Stimulated activated CD4-positive, alpha-beta T cell treated with anti-CD3 and anti-CD28 coated beads, Interleukin-4, amount 100 ng/mL, for 4 hours (primary cell): ENCODE measurements at regions not wholly inside any gene's neighbourhood (a gene's known extent, or its start where the extent isn't known, plus 50 kb on each side); places are given as distances from the start of the nearest gene placed in this dataset.

ENCODE experiments used
- DNase-seq, 2 experiments: peaks; one replicate each; pipeline ENCODE4 v3.0.0-alpha.2; 2020

GRCh38 chr5:175282611-175283225 lies 161.3 kb downstream of the DRD1 start:
- DNase-seq = no peak

DNA sequence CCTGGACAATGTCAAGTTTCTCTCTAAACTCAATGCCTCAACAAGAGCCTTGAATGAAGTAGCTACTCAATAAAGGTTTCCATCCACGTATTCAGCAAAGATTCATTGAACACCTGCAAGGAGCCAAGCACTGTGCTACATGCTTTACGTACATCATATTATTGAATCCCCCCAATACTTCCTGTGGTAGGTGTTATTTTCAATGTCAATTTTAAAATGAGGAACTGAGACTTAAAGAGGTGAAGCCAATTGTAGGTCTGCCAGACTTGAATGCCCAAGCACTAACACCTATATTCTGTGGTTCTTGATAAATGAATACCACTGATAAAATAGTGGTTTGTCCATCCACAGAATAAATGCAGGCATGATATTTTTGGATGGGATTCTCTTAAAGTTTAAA lies 162.3 kb downstream of the DRD1 start:
- no peak for DNase-seq

DNA sequence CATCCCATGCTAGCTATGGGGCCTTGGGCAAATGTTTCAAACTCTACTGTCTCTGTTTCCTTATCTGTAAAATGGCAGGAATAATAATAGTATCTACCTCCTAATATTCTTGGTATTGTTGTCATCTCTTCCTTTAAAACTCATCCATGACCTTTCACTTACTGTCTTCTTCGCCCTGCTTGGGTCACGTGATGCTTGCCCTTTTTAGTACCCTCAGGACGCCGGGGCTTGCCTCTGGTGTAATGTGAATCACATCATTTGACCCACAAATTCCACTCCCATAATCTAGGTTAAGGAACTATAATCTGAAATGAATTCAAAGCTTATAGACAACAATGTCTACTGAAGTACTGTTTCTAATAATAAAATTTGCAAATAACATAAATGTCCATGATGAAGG lies 162.7 kb downstream of the DRD1 start:
- no peak for DNase-seq

GRCh38 chr5:175279506-175279905 lies 164.5 kb downstream of the DRD1 start:
- DNase-seq = no peak

GRCh38 chr5:175275748-175276147 lies 168.2 kb downstream of the DRD1 start:
- DNase-seq = no peak

DNA sequence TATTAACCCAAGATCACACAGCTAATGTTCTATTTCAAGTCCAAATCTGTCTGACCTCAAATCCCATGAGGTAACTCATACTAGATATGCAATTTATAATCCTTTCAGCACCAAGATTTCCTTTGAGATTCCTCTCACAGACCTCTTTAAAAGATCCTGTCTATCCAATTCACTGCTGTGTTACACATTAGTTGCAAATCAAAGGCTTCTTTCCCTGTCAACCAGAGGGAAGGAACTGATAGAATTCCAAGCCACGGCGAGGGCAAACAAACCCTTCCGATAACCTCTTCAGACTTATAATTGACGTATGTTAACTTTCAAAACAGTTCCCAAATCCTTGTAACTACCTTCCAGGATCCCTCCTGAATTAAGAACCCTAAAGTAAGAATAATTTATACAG lies 168.9 kb downstream of the DRD1 start:
- no peak for DNase-seq

DNA sequence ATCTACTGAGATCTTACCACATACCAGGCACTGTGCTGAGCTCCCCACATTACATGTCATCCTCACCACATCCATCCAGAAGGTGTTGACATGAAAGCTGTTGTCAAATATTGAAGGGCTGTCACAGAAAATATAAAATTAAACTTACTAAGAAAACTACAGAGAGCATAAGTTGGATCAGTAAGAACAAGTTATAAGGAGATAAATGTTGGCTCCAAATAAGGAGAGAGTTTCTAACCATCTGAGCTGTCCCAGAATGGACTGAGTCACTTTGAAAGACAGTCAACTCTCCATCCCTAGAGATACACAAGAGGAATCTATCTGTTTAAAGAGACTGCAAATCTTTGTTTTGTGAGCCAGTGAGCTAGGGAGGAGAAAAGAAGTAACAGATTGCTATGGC lies 169.8 kb downstream of the DRD1 start:
- no peak for DNase-seq

DNA sequence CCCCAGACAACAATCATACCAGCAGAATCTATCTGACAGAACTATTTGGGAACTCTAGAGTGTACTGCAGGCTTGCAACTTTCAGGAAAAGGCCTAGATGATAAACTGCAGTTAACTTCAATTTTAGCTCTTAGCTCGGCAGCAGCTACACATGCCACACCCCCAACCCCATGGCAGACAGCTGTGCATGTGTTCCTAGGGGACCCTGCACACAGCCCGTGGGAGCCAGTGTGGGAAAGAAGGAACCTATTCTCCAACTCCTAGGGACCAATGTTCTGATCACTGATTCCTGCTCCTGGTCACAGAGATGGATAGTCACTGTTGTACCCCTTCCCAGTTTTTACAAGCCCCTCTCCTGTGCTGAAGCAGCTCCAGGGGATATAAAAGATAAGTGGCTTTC lies 179.6 kb downstream of the DRD1 start:
- no peak for DNase-seq

- DNase-seq = no peak
Measured at GRCh38 chr5:175263776-175264175, 180.2 kb downstream of the DRD1 start.

- DNase-seq = no peak
Measured at GRCh38 chr5:175261526-175261925, 182.5 kb downstream of the DRD1 start.

GRCh38 chr5:175261037-175261436 lies 182.9 kb downstream of the DRD1 start:
- no peak for DNase-seq

- no peak for DNase-seq
Measured at GRCh38 chr5:175257847-175258194, 186.2 kb downstream of the DRD1 start.

- no peak for DNase-seq
Measured at GRCh38 chr5:175257128-175257846, 186.7 kb downstream of the DRD1 start.

- no peak for DNase-seq
Measured at GRCh38 chr5:175254155-175254554, 189.8 kb downstream of the DRD1 start.

DNA sequence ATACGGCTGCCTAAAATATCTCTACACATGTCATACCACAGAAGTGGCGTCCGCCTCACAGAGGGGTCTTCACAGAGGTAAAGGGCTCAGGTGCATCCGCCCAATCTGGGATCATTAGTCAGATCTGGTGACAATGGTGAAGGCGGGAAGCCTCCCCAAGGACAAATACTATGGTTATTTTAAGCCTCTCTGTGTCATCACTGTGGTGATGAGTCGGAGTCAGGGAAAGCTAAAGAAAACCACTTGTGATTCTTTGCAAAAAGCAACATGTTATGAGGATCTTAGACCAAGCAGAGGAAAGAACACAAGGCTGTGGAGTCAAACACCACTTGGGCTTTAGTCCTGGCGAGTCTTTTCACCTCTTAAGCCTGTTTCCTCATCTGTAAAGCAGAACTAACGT lies 190.4 kb downstream of the DRD1 start:
- DNase-seq = no peak

DNA sequence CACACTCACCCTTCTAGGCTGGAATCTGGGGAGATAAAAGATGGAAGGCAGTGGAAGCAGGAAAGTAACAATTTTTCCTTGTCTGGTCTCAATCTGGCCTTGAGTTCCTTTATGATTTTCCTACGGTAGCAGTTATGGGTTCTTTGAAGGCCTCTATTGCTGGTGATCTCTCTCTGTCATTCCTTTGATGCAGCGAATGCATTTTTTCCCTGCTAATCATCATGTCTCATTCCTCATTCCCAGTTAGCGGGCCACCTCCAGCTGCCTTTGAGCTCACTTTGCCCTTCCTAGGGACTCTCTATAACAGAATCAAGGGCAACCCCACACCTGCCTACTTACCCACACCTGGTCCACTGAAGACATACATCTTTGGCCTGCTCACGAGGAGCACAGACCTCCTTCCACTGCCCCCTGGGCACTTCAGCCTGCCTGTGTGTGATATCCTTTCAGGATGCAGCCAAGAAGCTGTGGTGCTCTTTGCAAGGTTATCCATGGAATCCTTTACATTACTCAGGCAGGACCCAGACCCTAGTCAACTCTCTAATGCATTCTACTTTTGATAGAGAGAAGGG lies 191.7 kb downstream of the DRD1 start:
- DNase-seq = no peak

- no peak for DNase-seq
Measured at GRCh38 chr5:175250426-175250825, 193.6 kb downstream of the DRD1 start.

DNA sequence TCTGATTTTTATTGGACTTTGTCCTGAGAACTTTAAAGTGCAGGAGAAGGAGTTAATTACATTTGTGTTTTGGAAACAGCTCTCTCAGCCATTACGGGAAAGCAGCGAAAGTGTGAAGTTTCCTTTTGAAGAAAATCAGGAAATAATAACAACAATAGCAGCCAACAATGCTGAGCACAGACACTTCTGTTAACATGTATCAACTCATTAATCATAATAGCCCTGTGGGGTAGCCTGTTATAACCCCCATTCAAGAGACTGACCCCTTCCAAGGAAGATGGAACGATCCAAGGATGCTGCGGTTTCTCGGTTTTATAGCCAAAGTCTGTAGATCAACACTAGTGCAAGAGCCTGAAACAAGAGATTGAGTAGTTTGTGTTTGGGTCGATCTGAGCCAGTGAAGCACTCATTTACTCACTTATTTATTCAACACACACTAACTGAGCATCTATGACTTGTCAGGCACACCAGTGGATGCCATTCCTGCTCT lies 195.5 kb downstream of the DRD1 start:
- no peak for DNase-seq

- DNase-seq = no peak
Measured at GRCh38 chr5:175246889-175247520, 197.0 kb downstream of the DRD1 start.

DNA sequence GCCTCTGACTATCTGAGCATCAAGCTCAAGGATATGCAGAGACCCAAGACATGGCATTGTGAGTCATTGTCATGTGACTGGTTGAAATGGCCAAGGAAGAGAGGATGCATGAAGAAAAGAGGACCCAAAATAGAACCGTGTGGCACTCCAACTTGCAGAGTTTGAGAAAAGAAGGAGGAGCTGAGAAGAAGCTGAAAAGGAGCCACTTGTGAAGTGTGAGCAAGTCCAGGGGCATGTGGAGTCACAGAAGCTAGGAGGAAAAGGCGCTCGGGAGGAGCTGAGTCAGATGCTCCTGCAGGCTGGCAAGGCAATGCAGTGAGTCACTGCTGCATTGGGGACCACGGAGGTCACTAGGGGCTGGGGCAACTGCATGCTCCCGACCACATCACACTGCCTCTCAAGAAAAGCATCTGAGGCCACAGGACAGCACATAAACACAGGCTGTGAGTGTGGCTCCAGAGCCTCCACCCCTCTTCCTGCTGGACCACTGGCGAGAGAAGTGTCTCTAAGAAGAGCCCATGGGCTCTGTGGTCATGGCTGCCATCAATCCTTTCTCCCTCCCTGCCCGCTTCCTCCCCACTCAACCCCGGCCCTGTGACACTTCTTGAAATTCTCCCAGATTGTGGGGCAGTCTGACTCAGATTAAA lies 197.6 kb downstream of the DRD1 start:
- no peak for DNase-seq

- no peak for DNase-seq
Measured at GRCh38 chr5:175243441-175243840, 200.5 kb downstream of the DRD1 start.

DNA sequence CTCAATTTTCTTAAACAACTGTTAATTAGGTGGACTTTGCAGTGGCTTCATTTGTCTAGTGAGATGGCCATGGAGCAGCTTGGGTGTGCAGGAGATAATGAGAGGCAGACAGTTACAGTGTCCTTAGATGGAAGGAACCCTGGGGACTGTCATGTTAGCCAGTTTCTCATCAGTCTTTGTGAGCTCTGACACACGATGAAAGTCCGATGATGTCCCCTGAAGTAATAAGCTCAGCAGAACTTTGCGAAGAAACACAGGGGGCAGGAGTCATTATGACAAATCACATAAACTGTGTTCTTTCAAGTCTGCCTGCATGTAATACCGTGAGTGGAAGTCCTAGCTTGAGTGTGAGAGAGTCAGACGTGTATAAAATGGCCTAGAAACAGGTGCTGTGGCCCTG lies 201.8 kb downstream of the DRD1 start:
- no peak for DNase-seq

- no peak for DNase-seq
Measured at GRCh38 chr5:175238326-175238725, 205.7 kb downstream of the DRD1 start.

GRCh38 chr5:175236176-175236575 lies 207.8 kb downstream of the DRD1 start:
- no peak for DNase-seq
